ENCODE measurements at regions not wholly inside any gene's neighbourhood (a gene's known extent, or its start where the extent isn't known, plus 50 kb on each side); places are given as distances from the start of the nearest gene placed in this dataset.

DNA sequence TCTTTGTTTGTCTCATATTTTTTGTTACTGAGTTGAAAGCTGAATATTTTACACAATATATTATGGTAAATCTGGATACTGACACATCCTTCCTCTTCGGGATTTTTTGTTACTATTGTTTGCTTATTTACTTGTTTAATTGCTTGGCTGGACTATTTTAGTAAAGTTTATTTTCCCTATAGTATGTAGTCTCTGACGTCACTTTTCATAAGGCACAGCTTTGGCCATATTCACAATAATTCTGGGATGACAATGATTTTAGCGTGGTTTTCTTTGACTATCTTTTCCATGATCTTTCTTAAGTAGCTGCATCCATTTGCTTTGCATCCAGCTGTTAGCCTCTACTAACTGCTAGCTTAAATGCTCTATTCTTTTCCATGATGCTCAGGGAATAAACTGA, 552.4 kb downstream of the VGLL3 start:
- H3K9ac ChIP-seq (ENCODE audit: low read length): no peak overlapping the region
- no peaks in the 10 kb centered on the region for H3K4me1 ChIP-seq (ENCODE audit: control insufficient read depth, low read depth, low read length)
- no peak overlapping the region for H3K27ac ChIP-seq (ENCODE audit: low read depth, low read length)
- no peak overlapping the region for H2BK15ac ChIP-seq (replicated peaks; ENCODE audit: low read depth)
- H2BK5ac ChIP-seq (ENCODE audit: low read length): no peak overlapping the region
- H2AK5ac ChIP-seq (ENCODE audit: low read length): no peak overlapping the region
- no peak overlapping the region for H3K18ac ChIP-seq (ENCODE audit: low read length)
- no peak overlapping the region for H3K4me2 ChIP-seq (ENCODE audit: low read length)
- H3K79me2 ChIP-seq (ENCODE audit: control insufficient read depth, insufficient read depth, low read length): no peaks in the 10 kb centered on the region
- H3K4ac ChIP-seq (ENCODE audit: low read depth, low read length): no peak overlapping the region
- H3K4me3 ChIP-seq (ENCODE audit: low read length): no peak overlapping the region
- H3K79me1 ChIP-seq (ENCODE audit: low read length): no peaks in the 10 kb centered on the region
- WGBS (ENCODE audit: extremely low coverage, insufficient coverage, low lambda C conversion rate): no CpG with 5 or more reads among the region's 3 CpGs
- H4K5ac ChIP-seq (ENCODE audit: low read length): no peak overlapping the region
- H2BK120ac ChIP-seq (ENCODE audit: low read depth, low read length): no peak overlapping the region
- no peaks in the 10 kb centered on the region for H3K27me3 ChIP-seq (ENCODE audit: insufficient read depth, low read length, poor library complexity)
- no peak overlapping the region for H3K56ac ChIP-seq (ENCODE audit: low read length)
- no peak for DNase-seq
- H4K8ac ChIP-seq (ENCODE audit: low read depth, low read length): no peak overlapping the region
- no peaks in the 10 kb centered on the region for H3K36me3 ChIP-seq (ENCODE audit: control insufficient read depth, insufficient read depth, low read length)
- H3K23ac ChIP-seq (ENCODE audit: low read length): no peak overlapping the region

DNA sequence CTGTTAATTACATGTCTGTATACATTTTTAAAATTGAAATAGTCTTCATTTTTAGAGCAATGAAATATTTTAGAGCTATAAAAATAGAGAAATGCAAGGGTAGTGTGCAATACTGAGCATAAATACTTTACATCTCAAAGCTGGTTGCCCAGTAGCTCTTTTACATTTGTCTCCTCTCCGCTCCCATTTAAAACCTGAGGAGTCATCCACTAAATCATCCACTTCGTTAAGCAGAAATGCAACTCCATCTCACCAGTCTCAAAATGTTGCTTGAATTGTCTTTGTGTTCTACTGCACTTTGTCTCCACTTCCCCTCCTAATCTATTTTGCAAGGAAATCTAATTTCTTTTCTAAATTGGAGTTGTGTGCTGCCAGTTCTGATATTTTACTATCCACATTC, 563.6 kb downstream of the VGLL3 start:
- no peaks in the 10 kb centered on the region for H3K27me3 ChIP-seq (ENCODE audit: insufficient read depth, low read length, poor library complexity)
- H3K56ac ChIP-seq (ENCODE audit: low read length): no peak overlapping the region
- no CpG with 5 or more reads among the region's 2 CpGs for WGBS (ENCODE audit: extremely low coverage, insufficient coverage, low lambda C conversion rate)
- no peak overlapping the region for H4K8ac ChIP-seq (ENCODE audit: low read depth, low read length)
- H3K4ac ChIP-seq (ENCODE audit: low read depth, low read length): no peak overlapping the region
- no peaks in the 10 kb centered on the region for H3K4me1 ChIP-seq (ENCODE audit: control insufficient read depth, low read depth, low read length)
- H2BK5ac ChIP-seq (ENCODE audit: low read length): no peak overlapping the region
- no peak overlapping the region for H4K5ac ChIP-seq (ENCODE audit: low read length)
- H3K36me3 ChIP-seq (ENCODE audit: control insufficient read depth, insufficient read depth, low read length): no peaks in the 10 kb centered on the region
- H3K79me2 ChIP-seq (ENCODE audit: control insufficient read depth, insufficient read depth, low read length): no peaks in the 10 kb centered on the region
- no peak overlapping the region for H2BK120ac ChIP-seq (ENCODE audit: low read depth, low read length)
- no peak overlapping the region for H3K9ac ChIP-seq (ENCODE audit: low read length)
- no peak overlapping the region for H2AK5ac ChIP-seq (ENCODE audit: low read length)
- no peak overlapping the region for H3K23ac ChIP-seq (ENCODE audit: low read length)
- H3K27ac ChIP-seq (ENCODE audit: low read depth, low read length): no peak overlapping the region
- H3K79me1 ChIP-seq (ENCODE audit: low read length): no peaks in the 10 kb centered on the region
- no peak overlapping the region for H2BK15ac ChIP-seq (replicated peaks; ENCODE audit: low read depth)
- no peak overlapping the region for H3K18ac ChIP-seq (ENCODE audit: low read length)
- no peak for DNase-seq
- no peak overlapping the region for H3K4me2 ChIP-seq (ENCODE audit: low read length)
- H3K4me3 ChIP-seq (ENCODE audit: low read length): no peak overlapping the region

DNA sequence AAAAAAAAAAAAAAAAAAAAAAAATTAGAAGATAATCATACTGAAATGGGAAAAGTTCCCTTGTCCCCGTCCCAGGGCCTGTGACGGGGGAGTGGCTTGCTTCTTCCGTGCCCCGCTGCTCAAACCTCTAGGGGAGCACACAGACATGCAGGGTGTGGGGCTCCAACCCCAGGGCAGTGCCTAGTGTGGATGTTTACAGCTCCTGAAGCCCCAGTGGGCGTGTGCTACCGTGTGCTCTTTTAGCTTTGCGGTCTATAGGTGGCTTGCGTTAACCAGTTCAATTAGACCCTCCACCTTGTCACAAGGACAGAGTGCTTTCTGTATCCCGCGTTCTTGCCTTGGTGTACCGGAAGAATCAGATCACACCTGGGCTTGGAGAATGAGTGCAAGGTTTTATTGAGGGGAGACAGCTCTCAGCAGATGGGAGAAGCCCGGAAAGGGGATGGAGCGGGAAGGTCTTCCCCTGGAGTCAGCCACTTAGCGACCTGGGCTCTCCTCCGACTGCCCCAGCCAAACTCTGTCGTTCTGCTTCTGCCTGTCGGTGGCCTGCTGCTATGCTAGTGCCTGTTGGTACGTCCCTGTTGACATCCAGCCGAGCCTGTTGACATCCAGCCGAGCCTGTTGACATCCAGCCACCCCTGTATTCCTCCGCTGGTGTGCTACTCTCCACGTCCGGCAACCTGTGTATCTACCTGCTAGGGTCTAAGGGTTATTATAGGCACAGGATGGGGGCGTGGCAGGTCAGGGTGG, 569.8 kb downstream of the VGLL3 start:
- Histone ChIP-seq H3K4me1 (ENCODE audit: control insufficient read depth, low read depth, low read length) (no peaks in the 10 kb centered on the region), H3K9ac (ENCODE audit: low read length) (no peak overlapping the region), H3K23ac (ENCODE audit: low read length) (no peak overlapping the region), H2BK15ac (replicated peaks; ENCODE audit: low read depth) (no peak overlapping the region), H3K18ac (ENCODE audit: low read length) (no peak overlapping the region), H3K79me2 (ENCODE audit: control insufficient read depth, insufficient read depth, low read length) (no peaks in the 10 kb centered on the region), H3K36me3 (ENCODE audit: control insufficient read depth, insufficient read depth, low read length) (no peaks in the 10 kb centered on the region), H4K8ac (ENCODE audit: low read depth, low read length) (no peak overlapping the region), H3K56ac (ENCODE audit: low read length) (no peak overlapping the region), H3K4me2 (ENCODE audit: low read length) (no peak overlapping the region), H2AK5ac (ENCODE audit: low read length) (no peak overlapping the region), H3K27ac (ENCODE audit: low read depth, low read length) (no peak overlapping the region), H3K79me1 (ENCODE audit: low read length) (no peaks in the 10 kb centered on the region), H2BK120ac (ENCODE audit: low read depth, low read length) (no peak overlapping the region), H3K27me3 (ENCODE audit: insufficient read depth, low read length, poor library complexity) (no peaks in the 10 kb centered on the region), H4K5ac (ENCODE audit: low read length) (no peak overlapping the region), H3K4ac (ENCODE audit: low read depth, low read length) (no peak overlapping the region), H2BK5ac (ENCODE audit: low read length) (no peak overlapping the region), H3K4me3 (ENCODE audit: low read length) (no peak overlapping the region)
- peak; percentile 7 for DNase-seq
- WGBS (ENCODE audit: extremely low coverage, insufficient coverage, low lambda C conversion rate): no CpG with 5 or more reads among the region's 24 CpGs

DNA sequence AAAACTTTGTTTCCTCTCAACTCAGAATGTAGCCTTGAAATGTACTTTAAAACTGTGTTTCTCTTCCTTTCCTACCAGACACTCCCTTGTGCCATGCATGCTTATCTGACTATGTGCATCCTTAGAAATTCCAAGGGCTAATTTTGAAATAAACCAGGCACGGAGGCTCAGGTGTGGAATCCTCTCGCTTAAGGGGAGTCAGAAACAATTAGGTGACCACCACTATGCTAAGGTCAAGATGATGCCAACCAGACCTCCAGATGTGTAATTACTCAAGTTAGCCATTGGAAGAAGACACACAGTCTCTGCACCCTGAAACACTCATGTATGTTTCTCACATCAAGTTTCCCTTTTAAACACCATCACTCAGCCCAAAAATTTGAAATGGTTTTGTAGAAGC, 572.1 kb downstream of the VGLL3 start:
- Histone ChIP-seq H3K4me1 (ENCODE audit: control insufficient read depth, low read depth, low read length) (no peaks in the 10 kb centered on the region), H3K9ac (ENCODE audit: low read length) (no peak overlapping the region), H4K8ac (ENCODE audit: low read depth, low read length) (no peak overlapping the region), H3K27me3 (ENCODE audit: insufficient read depth, low read length, poor library complexity) (no peaks in the 10 kb centered on the region), H2BK120ac (ENCODE audit: low read depth, low read length) (no peak overlapping the region), H2BK15ac (replicated peaks; ENCODE audit: low read depth) (no peak overlapping the region), H3K79me1 (ENCODE audit: low read length) (no peaks in the 10 kb centered on the region), H3K4me3 (ENCODE audit: low read length) (no peak overlapping the region), H3K4ac (ENCODE audit: low read depth, low read length) (no peak overlapping the region), H3K56ac (ENCODE audit: low read length) (no peak overlapping the region), H2AK5ac (ENCODE audit: low read length) (no peak overlapping the region), H3K27ac (ENCODE audit: low read depth, low read length) (no peak overlapping the region), H3K4me2 (ENCODE audit: low read length) (no peak overlapping the region), H3K18ac (ENCODE audit: low read length) (no peak overlapping the region), H3K36me3 (ENCODE audit: control insufficient read depth, insufficient read depth, low read length) (no peaks in the 10 kb centered on the region), H4K5ac (ENCODE audit: low read length) (no peak overlapping the region), H2BK5ac (ENCODE audit: low read length) (no peak overlapping the region), H3K79me2 (ENCODE audit: control insufficient read depth, insufficient read depth, low read length) (no peaks in the 10 kb centered on the region), H3K23ac (ENCODE audit: low read length) (no peak overlapping the region)
- WGBS (ENCODE audit: extremely low coverage, insufficient coverage, low lambda C conversion rate): no CpG with 5 or more reads among the region's 2 CpGs
- DNase-seq: no peak

- WGBS (ENCODE audit: extremely low coverage, insufficient coverage, low lambda C conversion rate): no CpG with 5 or more reads among the region's 3 CpGs
Measured at GRCh38 chr3:86416334-86416733, 574.6 kb downstream of the VGLL3 start.

GRCh38 chr3:86413645-86414044, 577.3 kb downstream of the VGLL3 start:
- Histone ChIP-seq H3K18ac (ENCODE audit: low read length) (no peak overlapping the region), H3K79me2 (ENCODE audit: control insufficient read depth, insufficient read depth, low read length) (no peaks in the 10 kb centered on the region), H3K4ac (ENCODE audit: low read depth, low read length) (no peak overlapping the region), H2BK120ac (ENCODE audit: low read depth, low read length) (no peak overlapping the region), H3K27ac (ENCODE audit: low read depth, low read length) (no peak overlapping the region), H3K27me3 (ENCODE audit: insufficient read depth, low read length, poor library complexity) (no peaks in the 10 kb centered on the region), H2BK5ac (ENCODE audit: low read length) (no peak overlapping the region), H3K4me1 (ENCODE audit: control insufficient read depth, low read depth, low read length) (no peaks in the 10 kb centered on the region), H3K36me3 (ENCODE audit: control insufficient read depth, insufficient read depth, low read length) (no peaks in the 10 kb centered on the region), H4K8ac (ENCODE audit: low read depth, low read length) (no peak overlapping the region), H3K9ac (ENCODE audit: low read length) (no peak overlapping the region), H2BK15ac (replicated peaks; ENCODE audit: low read depth) (no peak overlapping the region), H3K23ac (ENCODE audit: low read length) (no peak overlapping the region), H3K4me2 (ENCODE audit: low read length) (no peak overlapping the region), H3K56ac (ENCODE audit: low read length) (no peak overlapping the region), H3K4me3 (ENCODE audit: low read length) (no peak overlapping the region), H3K79me1 (ENCODE audit: low read length) (no peaks in the 10 kb centered on the region), H2AK5ac (ENCODE audit: low read length) (no peak overlapping the region), H4K5ac (ENCODE audit: low read length) (no peak overlapping the region)
- WGBS (ENCODE audit: extremely low coverage, insufficient coverage, low lambda C conversion rate): no CpG with 5 or more reads among the region's 2 CpGs
- no peak for DNase-seq

More at GRCh38 chr3:86416334-86416733, 574.6 kb downstream of the VGLL3 start:
- H3K9ac ChIP-seq (ENCODE audit: low read length): no peak overlapping the region
- H3K4me1 ChIP-seq (ENCODE audit: control insufficient read depth, low read depth, low read length): no peaks in the 10 kb centered on the region
- no peak overlapping the region for H3K18ac ChIP-seq (ENCODE audit: low read length)
- H3K4me3 ChIP-seq (ENCODE audit: low read length): no peak overlapping the region
- peak; percentile 88 for DNase-seq
- H3K23ac ChIP-seq (ENCODE audit: low read length): no peak overlapping the region
- no peak overlapping the region for H3K27ac ChIP-seq (ENCODE audit: low read depth, low read length)
- no peak overlapping the region for H2BK5ac ChIP-seq (ENCODE audit: low read length)
- no peak overlapping the region for H3K56ac ChIP-seq (ENCODE audit: low read length)
- H3K79me2 ChIP-seq (ENCODE audit: control insufficient read depth, insufficient read depth, low read length): no peaks in the 10 kb centered on the region
- no peak overlapping the region for H3K4ac ChIP-seq (ENCODE audit: low read depth, low read length)
- H3K4me2 ChIP-seq (ENCODE audit: low read length): no peak overlapping the region
- H2BK15ac ChIP-seq (replicated peaks; ENCODE audit: low read depth): no peak overlapping the region
- no peak overlapping the region for H4K8ac ChIP-seq (ENCODE audit: low read depth, low read length)
- H3K27me3 ChIP-seq (ENCODE audit: insufficient read depth, low read length, poor library complexity): no peaks in the 10 kb centered on the region
- no peak overlapping the region for H2BK120ac ChIP-seq (ENCODE audit: low read depth, low read length)
- no peak overlapping the region for H4K5ac ChIP-seq (ENCODE audit: low read length)
- no peaks in the 10 kb centered on the region for H3K36me3 ChIP-seq (ENCODE audit: control insufficient read depth, insufficient read depth, low read length)
- H2AK5ac ChIP-seq (ENCODE audit: low read length): no peak overlapping the region
- no peaks in the 10 kb centered on the region for H3K79me1 ChIP-seq (ENCODE audit: low read length)
